HCT116 (cell line): ENCODE measurements at regions not wholly inside any gene's neighbourhood (a gene's known extent, or its start where the extent isn't known, plus 50 kb on each side); places are given as distances from the start of the nearest gene placed in this dataset.
A peak's percentile ranks its signal among the peaks of the same experiment; 100 is the strongest.

ENCODE experiments used
- ATAC-seq: fragments of 200-7000 bp; cut with Tn5 transposase; 2 replicates; pipeline ENCODE4 v1.9.1; 2020; ENCODE audit warnings: mild to moderate bottlenecking, moderate library complexity
- BruUV-seq: library from RNA; stranded (reverse); fragments of 400-500 nt; replicated peaks from 2 replicates; lab custom pipeline; 2021; lab: Mats Ljungman, UMichigan
- CTCF ChIA-PET: fragments of 300-600 bp; sonication (Branson Sonifier 250); formaldehyde crosslinking; loops from one replicate; lab custom pipeline; 2021; ENCODE audit warnings: antibody characterized with exemption; lab: Charles Lee
- POLR2A ChIA-PET: fragments of 300-600, 350-600 bp; sonication (Branson Sonifier 250); formaldehyde crosslinking; loops from one replicate; lab custom pipeline; 2021; ENCODE audit warnings: antibody characterized with exemption; lab: Charles Lee
- RAD21 ChIA-PET, 2 experiments: fragments of 300-600 bp; sonication (Branson Sonifier 250); formaldehyde crosslinking; loops; one replicate each; lab custom pipeline; 2023; ENCODE audit warnings: low total read pairs in 2 of 2; ENCODE audit not compliant: uncharacterized antibody in 2 of 2, unreplicated experiment in 2 of 2, low non-redundant PET in 1 of 2; lab: Charles Lee
- DNase-seq: peaks from one replicate; pipeline ENCODE4 v3.0.0-alpha.2; 2010; ENCODE audit warnings: low read depth, low spot score
- H2AFZ ChIP-seq: fragments of 200-600 bp; shearing (Covaris generic), sonication (generic); 2 replicates; pipeline ENCODE4 v1.6.1; 2017; ENCODE audit warnings: low read depth, mixed run types, mixed read lengths, antibody characterized with exemption, low read length; ENCODE audit not compliant: poor library complexity, severe bottlenecking
- H3K27ac ChIP-seq: 2 replicates; pipeline ENCODE4 v1.5.1; 2012; ENCODE audit warnings: low read depth, low read length
- H3K27me3 ChIP-seq: fragments of 200-600 bp; sonication (generic); 2 replicates; pipeline ENCODE4 v1.6.1; 2016; ENCODE audit warnings: mixed run types, low read length, mixed read lengths; ENCODE audit not compliant: insufficient read depth
- H3K36me3 ChIP-seq, 2 experiments: fragments of 200-500 bp in 1 of 2; fragments of 200-600 bp in 1 of 2; sonication (Bioruptor generic) in 1 of 2; sonication (generic) in 1 of 2; 2 replicates each; pipeline versions ENCODE4 v1.5.1 to v1.6.1; 2014 to 2016; ENCODE audit warnings: low read length in 2 of 2, inconsistent platforms in 1 of 2, mixed read lengths in 1 of 2, mixed run types in 1 of 2; ENCODE audit not compliant: insufficient read depth in 2 of 2, control insufficient read depth in 1 of 2
- H3K4me1 ChIP-seq, 2 experiments: fragments of 200-600 bp in 1 of 2; sonication (generic) in 1 of 2; 2 replicates each; pipeline versions ENCODE4 v1.5.1 to v1.6.1; 2012 to 2017; ENCODE audit warnings: low read length in 2 of 2, inconsistent platforms in 1 of 2, mild to moderate bottlenecking in 1 of 2, mixed read lengths in 1 of 2, mixed run types in 1 of 2, moderate library complexity in 1 of 2; ENCODE audit not compliant: insufficient read depth in 2 of 2, control insufficient read depth in 1 of 2
- H3K4me2 ChIP-seq: fragments of 200-600 bp; sonication (generic); 2 replicates; pipeline ENCODE4 v1.6.1; 2017; ENCODE audit warnings: mixed run types, low read length, mixed read lengths
- H3K4me3 ChIP-seq, 2 experiments: fragments of 200-600 bp in 1 of 2; sonication (generic) in 1 of 2; replicated peaks in 1 of 2; 2 replicates each; pipeline ENCODE4 v1.5.1; 2011 to 2016; ENCODE audit warnings: low read length in 2 of 2, control low read depth in 1 of 2, low read depth in 1 of 2, mild to moderate bottlenecking in 1 of 2, mixed read lengths in 1 of 2, mixed run types in 1 of 2
- H3K79me2 ChIP-seq: fragments of 200-600 bp; sonication (generic); 2 replicates; pipeline ENCODE4 v1.6.1; 2017; ENCODE audit warnings: mild to moderate bottlenecking, mixed run types, low read length, moderate library complexity, mixed read lengths; ENCODE audit not compliant: insufficient read depth
- H3K9ac ChIP-seq: fragments of 200-600 bp; sonication (generic); 2 replicates; pipeline ENCODE4 v1.6.1; 2016; ENCODE audit warnings: low read length, mixed read lengths
- H3K9me2 ChIP-seq: fragments of 200-600 bp; sonication (generic), shearing (Covaris generic); 2 replicates; pipeline ENCODE4 v1.6.1; 2017; ENCODE audit warnings: mixed run types, mild to moderate bottlenecking, moderate library complexity; ENCODE audit not compliant: insufficient read depth
- H3K9me3 ChIP-seq, 2 experiments: fragments of 200-500 bp in 1 of 2; fragments of 200-600 bp in 1 of 2; sonication (Bioruptor generic) in 1 of 2; sonication (generic) in 1 of 2; 2 replicates each; pipeline ENCODE4 v1.6.1; 2014 to 2017; ENCODE audit warnings: low read length in 2 of 2, mixed read lengths in 2 of 2, inconsistent platforms in 1 of 2, low read depth in 1 of 2, mild to moderate bottlenecking in 1 of 2, mixed run types in 1 of 2, moderate library complexity in 1 of 2; ENCODE audit not compliant: control insufficient read depth in 1 of 2, insufficient read depth in 1 of 2
- H4K20me1 ChIP-seq: fragments of 200-600 bp; sonication (generic), shearing (Covaris generic); 2 replicates; pipeline ENCODE4 v1.6.1; 2017; ENCODE audit warnings: mixed run types, mild to moderate bottlenecking, moderate library complexity; ENCODE audit not compliant: insufficient read depth
- ATF3 ChIP-seq: IDR thresholded peaks from 2 replicates; pipeline ENCODE4 v1.6.1; 2012
- CBX3 ChIP-seq: IDR thresholded peaks from 2 replicates; pipeline ENCODE4 v1.6.1; 2012; ENCODE audit warnings: low read depth
- CTCF ChIP-seq, 3 experiments: fragments of 200-600 bp in 1 of 3; sonication (generic) in 1 of 3; IDR thresholded peaks in 2 of 3; conservative IDR thresholded peaks in 1 of 3; 2 replicates each; pipeline ENCODE4 v1.5.1; 2012 to 2017; ENCODE audit warnings: low read depth in 2 of 3, low read length in 2 of 3, antibody characterized with exemption in 1 of 3, borderline replicate concordance in 1 of 3, control low read depth in 1 of 3, mild to moderate bottlenecking in 1 of 3, mixed read lengths in 1 of 3, mixed run types in 1 of 3, moderate library complexity in 1 of 3; ENCODE audit not compliant: insufficient read depth in 1 of 3
- EGR1 ChIP-seq: IDR thresholded peaks from 2 replicates; pipeline ENCODE4 v1.6.1; 2012; ENCODE audit warnings: low read depth
- EZH2 ChIP-seq: fragments of 200-600 bp; sonication (generic); IDR thresholded peaks from 2 replicates; pipeline ENCODE4 v1.6.1; 2017; ENCODE audit warnings: antibody characterized with exemption, mixed run types
- EZH2phosphoT487 ChIP-seq: fragments of 200-600 bp; IDR thresholded peaks from 2 replicates; pipeline ENCODE4 v1.6.1; 2018; ENCODE audit warnings: antibody characterized with exemption, borderline replicate concordance
- FOSL1 ChIP-seq: IDR thresholded peaks from 2 replicates; pipeline ENCODE4 v1.6.1; 2012; ENCODE audit warnings: low read depth
- JUND ChIP-seq: IDR thresholded peaks from 2 replicates; pipeline ENCODE4 v1.6.1; 2012
- POLR2AphosphoS5 ChIP-seq: IDR thresholded peaks from 2 replicates; pipeline ENCODE4 v1.6.1; 2011; ENCODE audit warnings: mild to moderate bottlenecking, low read depth, low read length, moderate library complexity
- SIN3A ChIP-seq: IDR thresholded peaks from 2 replicates; pipeline ENCODE4 v1.6.1; 2012; ENCODE audit warnings: low read depth
- SP1 ChIP-seq: IDR thresholded peaks from 2 replicates; pipeline ENCODE4 v1.6.1; 2012; ENCODE audit warnings: low read depth
- YY1 ChIP-seq: IDR thresholded peaks from 2 replicates; pipeline ENCODE4 v1.6.1; 2011; ENCODE audit warnings: low read length, low read depth, moderate library complexity, mild to moderate bottlenecking; ENCODE audit not compliant: insufficient replicate concordance; ENCODE audit errors: extremely low read depth
- ZBTB33 ChIP-seq: IDR thresholded peaks from 2 replicates; pipeline ENCODE4 v1.6.1; 2011; ENCODE audit warnings: mild to moderate bottlenecking, low read length, moderate library complexity; ENCODE audit not compliant: insufficient replicate concordance; ENCODE audit errors: extremely low read depth
- ZFX ChIP-seq: fragments of 450-650 bp; IDR thresholded peaks from 2 replicates; pipeline ENCODE4 v1.6.1; 2017
- intact Hi-C: fragments of 100-400 bp; cut with micrococcal nuclease; formaldehyde crosslinking; loops from 2 replicates; pipeline ENCODE4 v1.10.0; 2022

- POLR2A ChIA-PET: interaction anchor here (1.2 to 1.4 kb wide), 2 partner anchors 10 to 13 kb away, joined by 3 to 4 read pairs; no protein-coding TSS in a partner anchor
- intact Hi-C loops: loop anchor here (10.0 kb wide), 1 partner anchor 208 kb away; the partner anchor contains the start of gene NXT1
- Histone ChIP-seq H3K79me2 (no peaks in the 10 kb centered on the region), H3K36me3 (no peaks in the 10 kb centered on the region), H3K4me2 (peak overlapping the region; percentile 92)
- BruUV-seq: no TSS peak
- TF ChIP-seq CTCF (IDR thresholded peaks at IDR 0.05 in 2 of 3, conservative IDR thresholded peaks at IDR 0.05 in 1 of 3; ENCODE audit: borderline replicate concordance in 1 of 3, insufficient read depth in 1 of 3, low read depth in 2 of 3, low read length in 2 of 3) (0 out of 6 replicates have a peak, but pooled peaks of 1 of the 3 experiments have one; percentile 18), JUND (no peak)
- TF ChIP-seq, all 23 proteins: peak for 1
- ATAC-seq: no peak
- H3K9ac ChIP-seq: peak overlapping the region; percentile 65
- ChIA-PET CTCF (no interaction called here), RAD21 (no interaction called here)
- H3K9me3 ChIP-seq: no peaks in the 10 kb centered on the region
- no peak for DNase-seq
- H3K4me3 ChIP-seq: peak overlapping the region in 1 of 2 experiments; percentile 52; a peak in 1 of 4 replicates
- no peaks in the 10 kb centered on the region for H3K27me3 ChIP-seq
- H3K4me1 ChIP-seq: peaks cover 29 to 85% of the 10 kb centered on the region in 2 experiments
- H3K27ac ChIP-seq: 0 out of 2 replicates have a peak overlapping the region, but pooled peaks have one; percentile 33
- peak overlapping the region; percentile 86 for H2AFZ ChIP-seq
- no peaks in the 10 kb centered on the region for H3K9me2 ChIP-seq
- H4K20me1 ChIP-seq: no peaks in the 10 kb centered on the region
These were observed 60.9 kb upstream of the CD93 start for GRCh38 chr20:23146857-23147637.

- Histone ChIP-seq H3K4me3 (no peak overlapping the region), H3K79me2 (no peaks in the 10 kb centered on the region), H2AFZ (no peak overlapping the region), H3K4me2 (no peak overlapping the region), H3K36me3 (no peaks in the 10 kb centered on the region), H3K9me3 (no peaks in the 10 kb centered on the region), H3K27ac (no peak overlapping the region), H4K20me1 (no peaks in the 10 kb centered on the region), H3K9me2 (no peaks in the 10 kb centered on the region), H3K9ac (no peak overlapping the region), H3K4me1 (peaks cover 29 to 85% of the 10 kb centered on the region in 2 experiments), H3K27me3 (no peaks in the 10 kb centered on the region)
- intact Hi-C loops: loop anchor here (10.0 kb wide), 1 partner anchor 209 kb away; the partner anchor contains the start of gene NXT1
- no peak for DNase-seq
- no TSS peak for BruUV-seq
- ChIA-PET RAD21 (no interaction called here), POLR2A (no interaction called here), CTCF (no interaction called here)
- ATAC-seq: no peak
- TF ChIP-seq CBX3: no peak
- TF ChIP-seq FOSL1: no peak
- no peak for TF ChIP-seq ZFX
- no peak for TF ChIP-seq ZBTB33
- TF ChIP-seq EZH2phosphoT487: no peak
- no peak for TF ChIP-seq SP1
- TF ChIP-seq ATF3: no peak
- no peak for TF ChIP-seq YY1
- no peak for TF ChIP-seq SIN3A
- TF ChIP-seq EZH2: no peak
- no peak for TF ChIP-seq EGR1
- no peak for TF ChIP-seq POLR2AphosphoS5
These were observed 60.1 kb upstream of the CD93 start for GRCh38 chr20:23146181-23146580.
